ENCODE measurements at regions not wholly inside any gene's neighbourhood (a gene's known extent, or its start where the extent isn't known, plus 50 kb on each side); places are given as distances from the start of the nearest gene placed in this dataset.

- no peak for TF ChIP-seq POLR2AphosphoS5 (IDR thresholded peaks at IDR 0.05; ENCODE audit: low read depth, low read length)
- no peak for TF ChIP-seq TAF1 (IDR thresholded peaks at IDR 0.05; ENCODE audit: low read depth, low read length)
- no peak for TF ChIP-seq POLR2A (IDR thresholded peaks at IDR 0.05; ENCODE audit: low read depth, low read length)
These were observed 957.9 kb upstream of the USP15 start for GRCh38 chr12:61302282-61302681.
